GM12878 (cell line): ENCODE measurements at regions not wholly inside any gene's neighbourhood (a gene's known extent, or its start where the extent isn't known, plus 50 kb on each side); places are given as distances from the start of the nearest gene placed in this dataset.

Experiments used
- ATAC-seq: fragments of 200-7000 bp; cut with Tn5 transposase; 3 replicates; pipeline ENCODE4 v1.9.1; 2020; ENCODE audit warnings: mild to moderate bottlenecking, moderate library complexity
- BruUV-seq: library from RNA; stranded (reverse); fragments of 400-500 nt; replicated peaks from 2 replicates; lab custom pipeline; 2021; lab: Mats Ljungman, UMichigan
- CTCF ChIA-PET: fragments of 300-600 bp; sonication (Branson Sonifier 250); formaldehyde crosslinking; extraction: SDS; loops from one replicate; lab custom pipeline; 2021; ENCODE audit warnings: inconsistent platforms; lab: Yijun Ruan, JAX
- POLR2A ChIA-PET: fragments of 350-600 bp; formaldehyde crosslinking; extraction: SDS; loops from one replicate; lab custom pipeline; 2021; ENCODE audit warnings: inconsistent platforms; lab: Charles Lee
- RAD21 ChIA-PET: fragments of 300-600 bp; sonication (Branson Sonifier 250); formaldehyde crosslinking; loops from one replicate; lab custom pipeline; 2023; ENCODE audit warnings: antibody characterized with exemption; ENCODE audit not compliant: unreplicated experiment; lab: Charles Lee
- SMC1A ChIA-PET: fragments of 300-600 bp; sonication (Branson Sonifier 250); formaldehyde crosslinking; loops from one replicate; lab custom pipeline; 2023; ENCODE audit not compliant: unreplicated experiment, uncharacterized antibody; lab: Charles Lee
- DNase-seq: peaks from one replicate; pipeline ENCODE4 v3.0.0-alpha.2; 2011; ENCODE audit warnings: low read depth, low spot score
- FAIRE-seq: peaks from 3 replicates; lab custom pipeline; 2011; peaks lifted over from hg19 to GRCh38; lab: Jason Lieb, UNC
- H2AFZ ChIP-seq: 2 replicates; pipeline ENCODE4 v1.6.0; 2011; ENCODE audit warnings: low read depth, low read length, control low read depth; ENCODE audit not compliant: control insufficient read depth
- H3K27ac ChIP-seq: 2 replicates; pipeline ENCODE4 v1.5.1; 2011; ENCODE audit warnings: control low read depth; ENCODE audit not compliant: control insufficient read depth, insufficient read depth
- H3K27me3 ChIP-seq, 2 experiments: replicated peaks in 1 of 2; 2 replicates each; pipeline versions ENCODE4 v1.6.0 to v1.6.1; 2011; ENCODE audit warnings: low read length in 1 of 2; ENCODE audit not compliant: control insufficient read depth in 2 of 2, insufficient read depth in 2 of 2
- H3K36me3 ChIP-seq, 2 experiments: 2 replicates each; pipeline ENCODE4 v1.5.1; 2011; ENCODE audit warnings: low read length in 1 of 2; ENCODE audit not compliant: control insufficient read depth in 2 of 2, insufficient read depth in 2 of 2
- H3K4me1 ChIP-seq: 2 replicates; pipeline ENCODE4 v1.6.1; 2011; ENCODE audit warnings: mild to moderate bottlenecking, low read length, moderate library complexity, mixed read lengths; ENCODE audit not compliant: control insufficient read depth, insufficient read depth
- H3K4me2 ChIP-seq: 2 replicates; pipeline ENCODE4 v1.6.0; 2011; ENCODE audit warnings: control low read depth; ENCODE audit not compliant: control insufficient read depth, insufficient read depth
- H3K4me3 ChIP-seq: fragments of 200-600 bp; sonication (generic); 2 replicates; pipeline ENCODE4 v1.5.1; 2016
- H3K79me2 ChIP-seq: 2 replicates; pipeline ENCODE4 v1.6.0; 2011; ENCODE audit warnings: low read length; ENCODE audit not compliant: control insufficient read depth, insufficient read depth
- H3K9ac ChIP-seq: 2 replicates; pipeline ENCODE4 v1.8.0; 2011; ENCODE audit warnings: low read length, control low read depth, mixed read lengths; ENCODE audit not compliant: control insufficient read depth, insufficient read depth
- H3K9me3 ChIP-seq: replicated peaks from 3 replicates; pipeline ENCODE4 v1.5.1; 2011; ENCODE audit warnings: mild to moderate bottlenecking, low read length; ENCODE audit not compliant: control insufficient read depth, insufficient read depth
- H4K20me1 ChIP-seq: 2 replicates; pipeline ENCODE4 v1.6.0; 2011; ENCODE audit not compliant: control insufficient read depth, insufficient read depth
- BRCA1 ChIP-seq: IDR thresholded peaks from 2 replicates; pipeline ENCODE4 v1.6.1; 2011; ENCODE audit warnings: low read depth, low read length, improper control_type of control experiment
- CHD2 ChIP-seq: IDR thresholded peaks from 2 replicates; pipeline ENCODE4 v1.6.1; 2011; ENCODE audit warnings: low read depth, low read length, improper control_type of control experiment, borderline replicate concordance
- CREM ChIP-seq: IDR thresholded peaks from 2 replicates; pipeline ENCODE4 v1.6.1; 2014; ENCODE audit warnings: antibody characterized with exemption, low read depth
- E4F1 ChIP-seq: fragments of 450-650 bp; IDR thresholded peaks from 2 replicates; pipeline ENCODE4 v1.6.1; 2018; ENCODE audit warnings: borderline replicate concordance, mild to moderate bottlenecking; ENCODE audit not compliant: partially characterized antibody
- EZH2 ChIP-seq: IDR thresholded peaks from 2 replicates; pipeline ENCODE4 v1.6.1; 2012; ENCODE audit warnings: low read depth, mild to moderate bottlenecking, control low read depth, inconsistent platforms, low read length, borderline replicate concordance; ENCODE audit not compliant: control insufficient read depth
- HDAC2 ChIP-seq: fragments of 200-600 bp; sonication (generic); IDR thresholded peaks from 2 replicates; pipeline ENCODE4 v1.6.1; 2017
- MLLT1 ChIP-seq: fragments of 450-650 bp; IDR thresholded peaks from 2 replicates; pipeline ENCODE4 v1.6.1; 2016; ENCODE audit warnings: mild to moderate bottlenecking
- NR2C1 ChIP-seq: fragments of 450-650 bp; IDR thresholded peaks from 2 replicates; pipeline ENCODE4 v1.6.1; 2017; ENCODE audit warnings: antibody characterized with exemption, mild to moderate bottlenecking, moderate library complexity
- SMAD1 ChIP-seq: fragments of 450-650 bp; IDR thresholded peaks from 2 replicates; pipeline ENCODE4 v1.6.1; 2018; ENCODE audit warnings: mild to moderate bottlenecking, low read depth; ENCODE audit not compliant: partially characterized antibody
- TARDBP ChIP-seq: IDR thresholded peaks from 2 replicates; pipeline ENCODE4 v1.6.1; 2016; ENCODE audit warnings: borderline replicate concordance
- ZNF207 ChIP-seq: fragments of 450-650 bp; IDR thresholded peaks from 2 replicates; pipeline ENCODE4 v1.6.1; 2014; ENCODE audit warnings: antibody characterized with exemption, mild to moderate bottlenecking, borderline replicate concordance
- WGBS: methylation state at CpG from one replicate; pipeline ENCODE4 v1.1.6; 2016; ENCODE audit warnings: low lambda C conversion rate; ENCODE audit not compliant: insufficient replicate concordance, insufficient coverage; ENCODE audit errors: missing lambda C conversion rate; 5-methylcytosine and 5-hydroxymethylcytosine counted together
- in situ Hi-C: fragments of 300-500 bp; cut with MboI; formaldehyde crosslinking; loops from 9 replicates; pipeline ENCODE4 v1.14.3; 2018; ENCODE audit warnings: mixed read lengths
- intact Hi-C: fragments of 100-400 bp; cut with micrococcal nuclease; formaldehyde crosslinking; loops from one replicate; pipeline ENCODE4 v1.14.2; 2022; ENCODE audit not compliant: unreplicated experiment

- Histone ChIP-seq H3K27me3 (peaks cover 0 to 5% of the 10 kb centered on the region in 2 experiments; a peak in 1 of 4 replicates), H3K4me3 (no peak overlapping the region), H3K9me3 (no peaks in the 10 kb centered on the region), H3K36me3 (no peaks in the 10 kb centered on the region), H4K20me1 (no peaks in the 10 kb centered on the region), H3K79me2 (no peaks in the 10 kb centered on the region), H2AFZ (no peak overlapping the region), H3K4me1 (peaks cover 7% of the 10 kb centered on the region; the same call in 1 of the 2 replicates), H3K9ac (no peak overlapping the region), H3K4me2 (no peak overlapping the region), H3K27ac (no peak overlapping the region)
- 50% methylated on average over 8 of the region's 8 CpGs for WGBS
- FAIRE-seq (no peak), DNase-seq (no peak), ATAC-seq (no peak)
- CTCF ChIA-PET = no interaction called here
- BruUV-seq = no TSS peak
- RAD21 ChIA-PET = interaction anchor here (1.2 kb wide), 1 partner anchor 8 kb away, joined by 3 read pairs; no protein-coding TSS in a partner anchor
- in situ Hi-C loops = no loop called here
- POLR2A ChIA-PET = interaction anchor here (0.7 kb wide), 1 partner anchor 78 kb away, joined by 4 read pairs; no protein-coding TSS in a partner anchor
- TF ChIP-seq ZNF207 (no peak), NR2C1 (no peak), TARDBP (no peak), BRCA1 (no peak), HDAC2 (no peak), MLLT1 (no peak), CHD2 (no peak), E4F1 (no peak), SMAD1 (no peak), CREM (no peak), EZH2 (no peak)
- intact Hi-C loops = no loop called here
- SMC1A ChIA-PET = interaction anchor here (0.6 kb wide), 1 partner anchor 298 kb away, joined by 4 read pairs; no protein-coding TSS in a partner anchor
Measured at GRCh38 chr2:144592500-144593256, 72.8 kb upstream of the ZEB2 start.
